Right ventricle myocardium superior (tissue), 1 donor: ENCODE measurements at regions not wholly inside any gene's neighbourhood (a gene's known extent, or its start where the extent isn't known, plus 50 kb on each side); places are given as distances from the start of the nearest gene placed in this dataset.

Experiments used
- ATAC-seq: fragments of 200-7000 bp; cut with Tn5 transposase; one replicate; pipeline ENCODE4 v1.9.1; 2020; ENCODE audit warnings: mild to moderate bottlenecking; ENCODE audit not compliant: poor library complexity
- DNase-seq: peaks from one replicate; pipeline ENCODE4 v3.0.0-alpha.2; 2020
- intact Hi-C: fragments of 100-400 bp; cut with DNase I; formaldehyde crosslinking; loops from one replicate; pipeline ENCODE4 v1.11.2; 2022
- donor health status: DM: no; HTN: yes; CAD: no; lungs with severe emphysema.

- intact Hi-C loops: no loop called here
- ATAC-seq: no peak
- DNase-seq: no peak
These were observed 391.9 kb upstream of the TBL1XR1 start for GRCh38 chr3:177589041-177589650.

GRCh38 chr3:177589911-177590381 lies 392.7 kb upstream of the TBL1XR1 start:
- ATAC-seq (peak; percentile 28), DNase-seq (no peak)
- intact Hi-C loops: no loop called here

- intact Hi-C loops: no loop called here
- DNase-seq: no peak
- ATAC-seq: no peak
These were observed 393.5 kb upstream of the TBL1XR1 start for GRCh38 chr3:177590826-177591225.

- DNase-seq: no peak
- intact Hi-C loops: no loop called here
- ATAC-seq: peak; percentile 51
These were observed 394.1 kb upstream of the TBL1XR1 start for GRCh38 chr3:177591379-177591778.

DNA sequence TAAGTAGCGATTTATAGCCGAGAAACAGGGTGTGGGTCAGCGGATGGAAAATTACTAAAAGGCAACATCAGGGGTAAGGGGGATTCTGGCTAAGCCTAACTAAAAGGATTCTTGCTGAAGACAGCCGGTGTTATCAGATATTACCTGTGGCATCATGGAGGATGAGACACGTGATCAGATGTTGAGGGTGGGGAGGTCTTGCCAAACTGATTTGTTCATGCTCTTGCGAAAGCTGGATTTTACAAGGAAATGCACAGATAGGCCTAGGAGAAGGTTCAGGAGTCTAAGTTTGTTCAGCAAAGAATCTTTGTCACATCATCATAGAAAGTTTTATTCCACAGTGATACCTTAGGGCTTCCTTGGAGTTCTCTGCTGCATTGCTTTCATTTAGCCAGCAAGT lies 396.8 kb upstream of the TBL1XR1 start:
- ATAC-seq (no peak), DNase-seq (no peak)
- intact Hi-C loops: no loop called here

DNA sequence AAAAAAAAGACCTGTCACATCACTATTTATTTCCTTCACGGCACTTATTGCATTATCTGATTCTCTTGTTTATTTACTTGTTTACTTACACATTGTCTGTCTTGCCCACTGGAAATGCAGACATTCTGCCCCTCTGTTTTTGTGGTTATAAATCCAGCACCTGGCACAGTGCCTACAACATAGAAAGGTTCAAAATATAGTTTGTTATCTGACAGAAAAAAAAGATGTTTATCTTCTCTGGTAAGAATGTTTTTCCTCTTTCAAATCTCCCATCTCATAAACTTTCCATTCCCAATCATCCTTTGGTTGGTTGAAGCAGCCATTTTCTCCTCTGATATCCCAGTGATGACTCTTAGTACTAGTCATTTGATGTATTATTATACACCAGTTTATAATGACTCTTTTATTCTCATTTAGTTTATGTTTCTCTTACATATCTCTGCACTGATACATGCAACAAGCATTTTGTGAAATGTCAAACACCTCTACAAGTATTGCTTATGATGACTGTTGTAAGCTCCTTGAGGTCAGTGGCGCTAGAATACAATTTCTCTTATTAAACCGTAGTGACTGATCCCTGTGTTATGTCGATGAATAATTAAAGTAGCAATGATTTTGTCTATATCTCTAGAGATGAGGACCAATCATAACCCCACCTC lies 398.4 kb upstream of the TBL1XR1 start:
- DNase-seq (no peak), ATAC-seq (no peak)
- intact Hi-C loops: no loop called here

GRCh38 chr3:177596248-177596815 lies 399.1 kb upstream of the TBL1XR1 start:
- DNase-seq: no peak
- intact Hi-C loops: no loop called here
- ATAC-seq: no peak

- intact Hi-C loops: no loop called here
- DNase-seq: no peak
- no peak for ATAC-seq
These were observed 399.6 kb upstream of the TBL1XR1 start for GRCh38 chr3:177596816-177597271.

GRCh38 chr3:177597311-177598096 lies 400.2 kb upstream of the TBL1XR1 start:
- intact Hi-C loops: no loop called here
- ATAC-seq (peak; percentile 81), DNase-seq (no peak)

GRCh38 chr3:177598097-177598833 lies 401.0 kb upstream of the TBL1XR1 start:
- DNase-seq (no peak), ATAC-seq (no peak)
- intact Hi-C loops: no loop called here

- ATAC-seq: no peak
- no peak for DNase-seq
- intact Hi-C loops: no loop called here
These were observed 402.0 kb upstream of the TBL1XR1 start for GRCh38 chr3:177599326-177599725.

DNA sequence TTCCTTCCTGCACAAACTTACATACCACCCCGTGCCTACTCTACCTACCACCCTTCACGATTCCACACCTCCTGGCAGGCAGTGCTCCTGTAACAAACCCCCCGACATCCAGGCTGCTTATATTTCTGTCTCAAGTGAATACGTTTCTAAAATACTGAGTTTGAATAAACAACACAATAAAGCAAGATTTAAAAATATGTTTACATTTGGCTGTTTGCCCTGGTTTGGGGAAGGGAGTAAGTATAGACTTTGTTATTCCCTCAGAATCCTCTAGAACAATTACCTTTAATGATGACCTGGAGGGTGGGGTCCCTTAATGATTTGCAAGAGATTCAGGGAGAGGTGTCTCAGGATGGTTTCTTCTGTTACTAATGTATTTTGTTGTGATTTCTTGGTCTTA lies 402.6 kb upstream of the TBL1XR1 start:
- intact Hi-C loops: no loop called here
- ATAC-seq (no peak), DNase-seq (no peak)

DNA sequence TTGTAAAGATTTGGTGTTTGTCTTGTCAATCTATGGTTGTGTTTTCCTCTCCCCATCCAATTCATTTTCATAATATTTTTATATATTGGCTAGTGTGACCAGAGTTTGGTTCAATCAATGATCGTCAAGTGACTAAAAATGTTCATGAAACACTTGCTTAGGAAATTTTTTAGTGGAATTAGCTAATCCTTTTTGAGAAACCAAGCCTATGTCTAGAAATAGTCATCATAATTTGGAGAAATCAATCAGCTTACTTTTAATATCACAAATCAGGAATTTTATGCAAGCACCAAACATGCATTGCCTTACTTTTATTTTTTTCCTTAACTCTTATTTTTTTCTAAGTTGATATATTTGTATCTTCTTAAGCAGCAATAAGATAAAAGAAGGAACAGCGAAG lies 403.1 kb upstream of the TBL1XR1 start:
- ATAC-seq (no peak), DNase-seq (no peak)
- intact Hi-C loops: no loop called here

DNA sequence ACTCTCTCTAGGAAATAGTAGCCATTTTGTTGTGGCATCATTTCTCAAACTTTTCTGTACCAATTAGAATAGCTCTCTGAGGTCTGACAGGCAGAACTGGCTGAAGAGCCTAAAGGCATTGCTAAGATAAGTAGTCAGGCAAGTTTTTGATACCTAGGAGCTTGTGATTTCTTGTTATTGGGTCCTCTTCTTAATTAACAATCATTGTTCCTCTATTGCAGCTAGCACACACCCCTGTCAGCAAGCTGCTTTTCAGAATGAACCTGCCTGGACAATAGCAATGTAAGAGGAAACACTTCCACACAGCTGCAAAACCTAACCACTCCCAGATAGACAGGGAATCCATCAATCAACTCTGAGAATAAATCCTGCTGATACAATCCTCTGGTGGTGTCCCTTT lies 403.9 kb upstream of the TBL1XR1 start:
- ATAC-seq: no peak
- no peak for DNase-seq
- intact Hi-C loops: no loop called here

DNA sequence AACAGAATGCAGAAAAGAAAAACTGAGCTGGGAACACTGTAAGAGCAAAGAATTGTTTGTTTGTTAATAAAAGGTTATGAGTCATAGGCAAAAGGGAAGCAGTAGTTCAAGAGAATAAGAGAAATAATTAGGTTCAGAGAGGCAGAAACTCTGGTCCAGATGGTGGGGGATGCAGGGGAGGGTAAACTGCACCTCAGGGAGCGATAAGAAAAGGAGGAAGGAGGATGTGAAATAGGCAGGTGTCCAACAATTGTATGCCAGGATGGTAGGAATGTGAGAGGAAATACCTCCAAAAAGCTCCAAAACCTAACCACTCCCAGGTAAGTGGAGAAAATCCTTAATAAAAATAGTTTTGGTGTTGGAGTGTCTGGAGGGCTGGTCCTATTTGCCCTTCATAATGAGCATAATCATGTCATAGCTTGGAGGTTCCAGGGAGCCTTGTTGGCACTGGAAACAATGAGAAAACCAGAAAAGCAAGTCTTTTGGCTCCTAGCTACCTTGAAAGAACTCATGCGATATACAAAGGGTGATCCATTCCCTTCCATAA lies 405.4 kb upstream of the TBL1XR1 start:
- intact Hi-C loops: no loop called here
- no peak for DNase-seq
- ATAC-seq: peak; percentile 13

DNA sequence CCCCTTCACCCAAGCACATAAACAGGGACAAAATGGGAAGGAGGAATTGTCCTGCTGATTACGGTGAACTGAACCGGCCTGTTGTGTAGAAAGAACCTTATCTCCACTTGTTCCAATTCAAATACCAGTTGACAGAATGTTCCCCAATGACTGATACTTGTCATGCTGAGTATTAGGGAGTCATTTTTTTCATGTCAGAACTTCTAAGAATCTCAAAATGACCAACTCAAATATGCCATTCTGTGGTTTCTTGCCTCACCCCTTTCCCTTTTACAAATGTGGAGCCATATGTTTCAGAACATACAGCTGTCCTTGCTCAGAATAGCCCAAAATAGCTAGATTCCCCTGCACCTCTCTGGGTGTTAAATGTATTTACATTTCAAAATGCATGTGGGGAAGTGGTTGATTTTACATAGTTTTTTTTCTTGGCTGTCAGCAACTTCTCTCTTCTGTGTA lies 405.9 kb upstream of the TBL1XR1 start:
- ATAC-seq (peak; percentile 44), DNase-seq (no peak)
- intact Hi-C loops: no loop called here

DNA sequence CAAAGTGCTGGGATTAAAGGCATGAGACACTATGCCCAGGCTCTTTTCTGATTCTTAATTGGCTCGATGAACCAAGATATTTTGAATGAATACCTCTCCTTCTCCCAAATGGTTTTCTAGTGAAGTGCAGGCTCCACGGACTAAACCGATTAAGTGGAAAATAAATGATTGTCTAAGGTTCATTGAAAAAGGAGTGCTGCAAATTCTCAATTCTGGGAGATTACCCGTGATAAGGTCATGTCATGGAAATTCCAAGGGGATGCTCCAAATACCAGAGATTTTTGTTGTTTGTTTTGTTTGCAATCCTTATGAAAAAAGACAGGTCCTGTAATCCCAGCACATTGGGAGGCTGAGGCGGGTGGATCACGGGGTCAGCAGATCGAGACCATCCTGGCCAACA lies 406.9 kb upstream of the TBL1XR1 start:
- intact Hi-C loops: no loop called here
- DNase-seq (no peak), ATAC-seq (no peak)

DNA sequence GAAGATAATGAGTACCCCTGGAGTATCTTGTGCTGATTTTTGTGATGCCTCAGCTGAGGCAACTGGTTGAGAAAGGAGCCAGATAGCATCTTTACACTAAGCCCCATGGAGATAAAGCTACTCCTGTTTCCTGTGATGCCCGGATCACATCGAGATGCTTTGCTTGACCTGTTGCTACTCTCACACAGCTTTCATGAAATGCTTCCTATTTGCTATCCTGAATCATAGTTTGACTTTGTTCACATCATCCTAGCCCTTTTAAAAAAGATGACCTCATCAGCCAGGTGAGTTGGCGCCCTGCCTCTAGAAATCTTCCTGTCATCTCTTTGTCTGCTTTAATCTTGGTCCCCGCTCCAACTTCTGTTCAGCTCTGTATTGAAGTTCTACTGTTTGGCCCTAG lies 409.6 kb upstream of the TBL1XR1 start:
- no peak for DNase-seq
- ATAC-seq: no peak
- intact Hi-C loops: no loop called here

DNA sequence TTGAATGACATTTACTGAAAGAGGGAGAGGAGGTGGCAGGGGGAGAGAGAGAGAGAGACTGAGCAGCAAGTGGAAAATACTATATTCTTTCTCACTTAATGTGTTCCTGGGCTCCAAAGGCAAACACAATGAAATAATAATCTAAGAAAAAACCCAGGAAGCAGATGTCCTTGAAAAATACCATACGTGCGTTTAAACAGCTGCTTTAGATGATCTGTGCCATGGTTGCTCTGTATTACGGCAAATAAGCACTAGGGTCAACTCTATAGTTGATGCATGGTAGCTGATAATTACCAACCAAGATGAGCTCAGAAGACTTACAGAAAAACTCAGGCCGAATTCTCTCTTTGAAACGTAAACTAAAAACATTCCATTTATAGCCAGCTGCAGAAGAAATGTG lies 410.3 kb upstream of the TBL1XR1 start:
- ATAC-seq (no peak), DNase-seq (no peak)
- intact Hi-C loops: no loop called here
